Pons (tissue), 1 donor: ENCODE measurements at regions not wholly inside any gene's neighbourhood (a gene's known extent, or its start where the extent isn't known, plus 50 kb on each side); places are given as distances from the start of the nearest gene placed in this dataset.

ENCODE experiments used
- DNase-seq: peaks from one replicate; pipeline ENCODE4 v3.0.0-alpha.2; 2016; ENCODE audit warnings: low spot score

DNA sequence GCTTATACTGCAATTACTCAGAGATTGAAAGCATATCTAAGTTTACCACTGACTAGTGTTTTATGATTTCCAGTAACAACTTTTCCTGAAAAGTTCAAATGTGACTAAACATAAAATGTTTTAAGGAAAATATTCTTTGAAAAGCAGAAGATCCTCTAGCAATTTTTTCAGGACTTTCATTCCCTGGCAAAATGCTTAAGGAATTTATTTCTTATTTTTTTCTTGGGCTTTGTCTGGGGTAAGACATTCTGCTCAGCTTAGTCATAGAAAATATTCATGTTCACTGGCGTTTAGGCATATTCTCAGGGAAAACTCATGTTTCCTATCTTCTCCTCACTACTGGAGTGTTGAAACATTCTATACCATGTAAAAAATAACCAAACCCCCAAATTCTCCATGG lies 235.3 kb upstream of the CEP162 start:
- no peak for DNase-seq

DNA sequence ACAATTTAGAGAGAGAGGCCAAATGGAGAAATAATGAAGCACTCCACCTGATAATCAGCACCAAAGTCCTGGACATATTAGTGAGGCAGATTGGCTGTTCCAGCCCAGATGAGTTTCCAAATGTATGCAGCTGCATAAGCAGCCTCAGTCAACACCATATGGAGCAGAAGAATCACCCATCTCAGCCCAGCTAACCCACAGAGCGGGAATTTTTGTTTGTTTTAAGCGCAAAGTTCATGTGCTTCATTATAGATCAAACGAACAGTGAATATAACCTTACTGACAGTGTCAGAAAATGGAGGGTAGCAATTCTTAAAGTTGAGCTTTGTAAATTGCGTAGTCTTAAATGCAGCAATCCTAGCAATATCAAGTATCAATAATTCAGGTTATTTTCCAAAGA lies 234.0 kb upstream of the CEP162 start:
- no peak for DNase-seq

DNA sequence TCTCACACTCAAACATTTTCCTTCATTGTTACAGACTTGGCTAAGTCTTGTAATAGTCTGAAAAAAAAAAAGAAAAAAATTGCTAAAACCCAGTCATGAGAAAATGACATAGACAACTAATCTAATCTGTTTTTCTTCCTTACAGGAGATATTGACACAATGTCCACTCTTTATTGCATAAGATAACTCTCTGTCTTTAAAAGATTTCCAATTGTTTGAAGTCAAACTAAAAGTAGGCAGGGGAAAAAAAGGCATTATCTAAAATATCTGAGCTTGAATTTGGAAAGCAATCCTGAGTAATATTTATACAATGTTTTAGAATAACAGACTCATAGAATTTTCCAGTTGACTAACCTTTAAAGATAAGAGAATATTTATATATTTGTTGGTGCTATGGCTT lies 233.0 kb upstream of the CEP162 start:
- DNase-seq = no peak

DNA sequence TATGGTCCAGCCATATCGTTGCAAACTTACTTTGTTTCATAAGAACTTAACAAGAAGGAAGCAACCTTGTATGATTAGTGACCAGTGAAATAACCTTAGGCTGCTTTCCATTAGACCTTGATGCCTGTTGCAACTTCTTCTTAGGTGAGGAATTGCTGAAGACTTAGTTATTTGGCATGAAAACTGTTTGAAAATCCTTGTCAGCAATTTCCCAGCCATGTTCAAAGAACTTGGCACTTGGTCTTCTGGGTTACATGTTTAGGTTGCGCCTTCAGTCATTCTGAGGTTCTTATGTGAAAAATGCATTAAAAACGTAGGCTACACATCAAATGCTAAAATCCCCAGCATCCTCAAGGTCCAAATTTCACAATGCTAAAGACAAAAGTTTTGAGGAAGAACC lies 232.0 kb upstream of the CEP162 start:
- DNase-seq = no peak

GRCh38 chr6:84458271-84458670 lies 230.8 kb upstream of the CEP162 start:
- no peak for DNase-seq

- DNase-seq = no peak
These were observed 229.8 kb upstream of the CEP162 start for GRCh38 chr6:84457276-84457675.

DNA sequence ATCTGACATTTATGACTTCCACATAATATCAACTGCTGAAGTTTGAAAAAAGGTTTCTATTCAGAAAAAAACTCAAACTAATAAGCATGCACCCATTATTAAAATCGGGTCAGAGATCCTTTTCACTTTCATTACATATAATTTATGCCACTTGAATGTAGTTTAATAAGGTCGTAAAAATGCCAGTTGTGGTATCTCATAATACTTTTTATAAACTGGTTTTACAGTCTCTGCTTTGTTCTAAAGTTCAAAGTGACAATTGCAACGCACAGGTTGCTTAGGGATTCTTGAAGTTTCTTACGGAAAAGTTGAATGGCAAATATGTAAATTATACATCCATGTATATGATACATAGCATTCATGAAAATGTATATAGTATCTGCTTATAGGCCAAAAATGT lies 229.4 kb upstream of the CEP162 start:
- no peak for DNase-seq

DNA sequence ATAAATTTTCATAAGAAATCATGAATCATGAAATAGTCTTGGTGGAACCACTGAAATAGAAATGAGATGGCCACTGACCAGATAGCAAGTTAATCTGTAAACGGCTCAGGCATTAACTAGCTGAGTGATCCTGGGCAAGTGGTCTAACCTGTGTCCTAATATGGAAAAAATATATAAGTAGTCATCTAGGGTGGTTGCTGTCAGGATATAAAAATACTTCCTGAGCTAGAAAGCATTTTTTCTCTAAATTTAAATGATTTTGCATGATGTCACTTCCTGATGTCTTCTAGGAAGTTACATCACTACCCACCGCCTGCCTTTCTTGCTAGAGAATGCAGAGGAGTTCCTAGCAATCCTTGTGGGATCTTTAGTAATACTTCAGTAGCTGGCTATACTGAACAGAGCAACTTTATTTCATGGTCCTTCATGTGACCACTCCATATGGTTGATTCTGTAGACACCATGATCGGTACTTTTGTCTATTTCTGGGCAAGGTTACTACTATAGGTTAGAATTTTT lies 228.1 kb upstream of the CEP162 start:
- DNase-seq = no peak

DNA sequence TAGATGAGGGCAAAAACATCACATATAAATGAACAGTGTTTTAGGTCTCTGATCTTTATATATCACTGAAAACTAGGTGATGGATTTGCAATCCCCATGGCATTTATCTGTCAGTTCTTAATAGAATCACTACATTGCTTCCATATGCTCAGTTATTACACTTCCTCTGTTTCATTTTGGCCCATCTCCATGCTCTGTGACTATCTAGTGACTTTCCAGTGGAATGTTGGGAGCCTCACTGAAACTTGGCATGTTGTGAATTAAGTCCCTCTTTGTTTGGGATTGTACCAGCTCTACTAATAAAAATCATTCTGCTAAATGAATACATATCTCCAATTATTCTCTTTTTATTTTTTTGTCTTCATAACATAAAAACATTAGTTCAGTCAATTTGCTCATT lies 226.1 kb upstream of the CEP162 start:
- no peak for DNase-seq

DNA sequence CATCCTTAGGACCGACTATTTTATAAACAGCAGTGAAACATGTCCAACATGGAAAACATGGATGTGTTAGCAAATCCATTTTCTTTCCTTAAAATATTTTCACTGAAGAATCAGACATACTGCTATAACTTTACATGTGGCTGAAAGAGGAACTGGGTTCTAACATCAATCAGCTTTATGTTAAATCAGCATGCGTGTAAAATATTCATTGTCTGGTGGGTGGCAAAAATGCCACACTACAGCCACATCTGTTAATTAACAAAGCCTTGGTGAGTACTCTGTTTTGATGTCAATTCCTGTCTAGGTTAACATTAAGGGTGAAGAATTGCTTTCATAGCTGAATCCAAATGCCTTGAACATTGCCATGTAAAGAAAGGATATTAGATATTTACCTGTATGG lies 222.6 kb upstream of the CEP162 start:
- DNase-seq = no peak

DNA sequence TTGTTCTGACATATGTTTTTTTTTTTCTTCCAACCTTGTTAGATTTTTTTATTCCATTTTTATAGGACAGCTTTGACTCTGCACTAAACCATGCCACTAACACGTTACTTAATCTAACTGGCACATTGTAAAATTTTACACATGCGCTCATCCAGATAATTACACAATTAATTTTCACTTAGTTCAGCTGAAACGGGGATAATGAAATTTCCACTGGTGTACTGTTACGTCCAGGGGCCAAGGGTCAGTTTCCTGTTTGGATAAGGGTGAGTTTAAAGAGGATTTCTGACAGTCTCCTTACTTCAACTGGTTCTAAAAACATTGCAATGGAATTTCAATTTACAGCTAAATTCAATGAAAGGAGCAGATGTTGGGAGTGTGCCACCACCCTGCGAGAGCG lies 221.8 kb upstream of the CEP162 start:
- no peak for DNase-seq

- no peak for DNase-seq
These were observed 220.9 kb upstream of the CEP162 start for GRCh38 chr6:84448331-84448730.

DNA sequence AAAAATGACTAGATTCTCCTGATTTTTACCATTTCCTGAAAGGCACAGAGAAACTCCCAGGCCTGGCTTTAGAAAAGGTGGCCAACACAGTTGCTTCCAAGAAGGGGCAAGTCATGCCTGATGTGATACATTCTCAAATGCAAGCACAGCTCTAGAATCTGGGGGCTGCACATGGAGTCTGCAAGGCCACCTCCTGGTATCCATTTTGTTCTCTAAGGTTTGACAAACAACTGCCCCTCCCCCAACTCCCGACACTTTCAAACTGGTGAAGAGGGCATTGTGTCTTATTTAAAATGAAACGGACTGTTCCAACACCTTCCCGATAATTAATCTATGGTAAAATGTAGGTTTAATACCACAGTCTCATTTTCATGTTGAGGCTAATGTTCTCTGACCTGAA lies 220.2 kb upstream of the CEP162 start:
- no peak for DNase-seq

- no peak for DNase-seq
These were observed 217.6 kb upstream of the CEP162 start for GRCh38 chr6:84445068-84445467.

- no peak for DNase-seq
These were observed 214.8 kb upstream of the CEP162 start for GRCh38 chr6:84442208-84442607.

DNA sequence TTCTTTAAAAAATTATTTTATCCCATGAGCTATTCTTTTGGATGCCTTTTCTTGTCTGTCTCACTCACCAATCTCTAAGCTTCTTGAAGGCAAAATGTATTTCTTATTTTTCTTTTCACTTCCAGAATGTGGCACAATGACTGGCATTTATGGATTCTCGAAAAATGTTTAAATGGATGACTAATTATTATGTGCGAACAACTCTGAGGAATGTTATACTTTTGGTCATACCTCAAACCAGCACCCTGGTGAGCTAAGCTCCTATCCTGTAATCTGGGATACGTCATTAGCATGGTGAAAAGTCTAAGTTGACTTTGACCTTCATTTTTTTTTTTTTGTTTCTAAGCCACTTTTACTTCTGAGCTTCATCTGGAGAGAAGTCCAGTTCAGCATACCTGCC lies 214.0 kb upstream of the CEP162 start:
- DNase-seq = no peak

DNA sequence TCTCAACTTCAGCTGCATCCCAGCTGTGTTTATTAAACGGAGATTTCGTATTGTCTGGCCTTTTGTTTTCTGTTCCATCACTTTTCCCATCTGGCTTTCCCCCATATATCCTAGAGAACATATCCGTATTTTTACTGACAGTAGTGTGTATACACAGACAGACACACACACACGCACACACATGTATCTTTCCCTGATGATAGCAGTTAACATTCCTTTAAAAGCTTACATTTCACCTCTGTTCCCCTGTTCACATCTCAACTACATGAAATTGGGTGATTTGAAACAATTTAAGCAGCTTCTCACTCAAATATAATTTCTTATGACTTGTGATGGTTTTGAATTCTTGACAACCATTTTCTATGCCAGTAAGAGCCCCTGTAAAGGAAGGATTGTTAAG lies 207.1 kb upstream of the CEP162 start:
- DNase-seq = no peak

DNA sequence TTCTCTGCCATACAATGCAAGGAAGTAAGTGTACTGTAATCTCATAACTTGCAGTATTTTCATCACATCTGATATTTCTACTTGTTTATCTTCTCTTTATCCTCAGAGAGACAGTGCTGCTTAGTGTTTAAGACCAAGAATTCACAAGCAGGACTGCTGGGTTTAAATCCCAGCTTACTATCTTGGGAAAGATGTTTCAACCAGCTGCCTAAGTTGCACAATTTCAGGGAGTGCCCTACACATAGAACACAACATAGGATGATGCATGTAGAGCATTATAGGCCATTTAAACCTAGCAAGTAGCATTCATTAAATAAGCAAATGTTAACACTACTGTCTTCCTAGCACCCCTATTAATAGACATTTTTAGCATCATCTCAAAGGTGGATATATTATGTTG lies 205.2 kb upstream of the CEP162 start:
- DNase-seq = no peak

- DNase-seq = peak; percentile 32
These were observed 201.0 kb upstream of the CEP162 start for GRCh38 chr6:84428300-84428907.

DNA sequence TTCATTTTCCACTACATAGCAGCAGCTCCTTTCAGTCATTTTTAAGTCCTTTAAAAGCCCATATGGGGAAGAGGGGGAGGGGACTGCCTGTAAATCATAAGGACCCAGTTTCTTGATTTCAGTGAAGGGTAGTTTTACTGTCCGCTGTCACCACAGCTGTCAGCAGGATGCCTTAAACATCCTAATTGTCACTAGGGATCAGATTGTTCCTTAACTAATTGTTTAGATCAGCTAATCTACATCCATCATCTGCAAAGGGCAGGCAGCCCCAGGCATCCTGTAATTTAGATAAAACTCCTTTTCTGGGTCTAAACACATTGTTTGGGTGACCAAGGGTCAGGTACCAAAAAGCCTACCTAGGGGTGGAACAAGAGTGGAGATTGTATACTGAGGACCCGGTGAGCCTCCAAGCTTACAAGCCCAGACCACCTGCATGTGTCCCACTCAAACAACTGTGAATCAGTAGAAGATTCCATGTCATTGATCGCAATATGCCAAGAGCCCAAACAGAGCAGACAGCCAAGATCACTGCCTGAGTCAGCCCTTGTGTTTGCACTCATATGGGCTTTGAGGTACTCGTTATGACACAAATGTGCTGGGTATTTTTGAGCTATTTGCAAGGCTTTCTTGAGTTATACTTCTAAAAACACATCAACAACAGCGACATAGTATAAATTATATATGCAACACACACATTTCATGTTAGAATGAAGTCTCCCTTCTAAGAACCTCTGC lies 198.7 kb upstream of the CEP162 start:
- no peak for DNase-seq

DNA sequence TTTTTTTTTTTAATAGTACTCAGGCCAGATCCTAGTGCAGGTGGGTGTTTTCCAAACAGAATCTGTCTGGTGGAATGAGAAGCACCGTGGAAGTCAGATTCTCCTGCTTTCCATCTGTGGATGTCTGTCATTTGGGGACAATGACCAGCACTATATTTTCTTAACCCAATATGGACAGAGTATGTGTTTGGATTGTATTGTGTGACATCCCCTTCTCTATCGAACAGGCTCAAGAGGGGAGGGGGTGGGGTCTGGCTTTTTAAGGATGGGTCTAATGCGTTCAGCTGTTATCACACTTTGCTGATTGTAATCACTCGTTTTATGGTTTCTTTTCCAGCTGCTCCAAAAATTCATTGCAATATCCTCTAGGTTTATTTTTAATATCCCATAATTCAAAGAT lies 197.5 kb upstream of the CEP162 start:
- no peak for DNase-seq

DNA sequence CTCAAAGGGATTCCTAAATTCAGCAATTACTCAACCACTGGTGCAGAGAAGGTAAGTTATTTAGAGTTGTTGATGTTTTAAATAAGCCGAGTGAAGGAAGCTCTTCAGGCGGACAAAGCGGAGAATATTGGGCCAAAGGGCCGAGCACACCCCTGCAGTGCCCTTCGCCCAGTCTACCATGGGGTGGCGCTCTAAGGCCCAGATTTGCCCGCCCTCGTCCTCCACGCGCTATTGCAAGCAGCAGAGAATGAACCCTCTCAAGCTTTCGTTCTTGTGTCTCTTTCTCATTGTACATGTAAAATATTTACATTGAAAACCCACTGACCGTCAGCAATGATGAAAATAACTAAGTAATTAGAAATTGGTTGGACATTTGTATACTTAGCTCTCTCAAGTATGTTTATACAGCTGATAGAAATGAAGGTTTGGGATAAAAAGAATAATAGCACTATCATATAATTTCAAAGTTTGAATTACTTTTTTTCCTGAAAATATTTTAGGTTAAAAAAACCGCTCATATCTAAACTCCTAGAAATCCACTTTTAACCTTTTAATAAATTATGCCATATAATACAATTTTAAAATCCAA lies 195.0 kb upstream of the CEP162 start:
- DNase-seq = no peak

GRCh38 chr6:84421031-84421430 lies 193.6 kb upstream of the CEP162 start:
- DNase-seq = no peak

- no peak for DNase-seq
These were observed 189.8 kb upstream of the CEP162 start for GRCh38 chr6:84417260-84417659.
